PC-3 (cell line): ENCODE measurements at regions not wholly inside any gene's neighbourhood (a gene's known extent, or its start where the extent isn't known, plus 50 kb on each side); places are given as distances from the start of the nearest gene placed in this dataset.

Source experiments
- EZH2 ChIP-seq: fragments of 300-600 bp; sonication (generic); IDR thresholded peaks from one replicate; pipeline ENCODE4 v1.6.1; 2017; ENCODE audit warnings: antibody characterized with exemption, mild to moderate bottlenecking, low read length; ENCODE audit not compliant: unreplicated experiment
- EZH2phosphoT487 ChIP-seq: fragments of 300-600 bp; sonication (generic); IDR thresholded peaks from 2 replicates; pipeline ENCODE4 v1.6.1; 2018; ENCODE audit warnings: mild to moderate bottlenecking, antibody characterized with exemption, low read length, borderline replicate concordance
- TF ChIP-seq, protein P1 (sequence below): fragments of 300-600 bp; sonication (generic); conservative IDR thresholded peaks from 2 replicates; pipeline ENCODE4 v1.5.1; 2017; ENCODE audit warnings: antibody characterized with exemption, low read depth, mild to moderate bottlenecking, low read length

- TF ChIP-seq, protein P1, sequence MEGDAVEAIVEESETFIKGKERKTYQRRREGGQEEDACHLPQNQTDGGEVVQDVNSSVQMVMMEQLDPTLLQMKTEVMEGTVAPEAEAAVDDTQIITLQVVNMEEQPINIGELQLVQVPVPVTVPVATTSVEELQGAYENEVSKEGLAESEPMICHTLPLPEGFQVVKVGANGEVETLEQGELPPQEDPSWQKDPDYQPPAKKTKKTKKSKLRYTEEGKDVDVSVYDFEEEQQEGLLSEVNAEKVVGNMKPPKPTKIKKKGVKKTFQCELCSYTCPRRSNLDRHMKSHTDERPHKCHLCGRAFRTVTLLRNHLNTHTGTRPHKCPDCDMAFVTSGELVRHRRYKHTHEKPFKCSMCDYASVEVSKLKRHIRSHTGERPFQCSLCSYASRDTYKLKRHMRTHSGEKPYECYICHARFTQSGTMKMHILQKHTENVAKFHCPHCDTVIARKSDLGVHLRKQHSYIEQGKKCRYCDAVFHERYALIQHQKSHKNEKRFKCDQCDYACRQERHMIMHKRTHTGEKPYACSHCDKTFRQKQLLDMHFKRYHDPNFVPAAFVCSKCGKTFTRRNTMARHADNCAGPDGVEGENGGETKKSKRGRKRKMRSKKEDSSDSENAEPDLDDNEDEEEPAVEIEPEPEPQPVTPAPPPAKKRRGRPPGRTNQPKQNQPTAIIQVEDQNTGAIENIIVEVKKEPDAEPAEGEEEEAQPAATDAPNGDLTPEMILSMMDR: no peak
- TF ChIP-seq EZH2 (no peak), EZH2phosphoT487 (no peak)
These were observed 1184.9 kb upstream of the CDH2 start for GRCh38 chr18:29361843-29362242.
